GM21723 (cell line): ENCODE measurements at regions not wholly inside any gene's neighbourhood (a gene's known extent, or its start where the extent isn't known, plus 50 kb on each side); places are given as distances from the start of the nearest gene placed in this dataset.

ENCODE experiments used
- ATAC-seq: cut with Tn5 transposase; IDR thresholded peaks from one replicate; pipeline ENCODE4 v1.9.1; 2021; ENCODE audit warnings: mild to moderate bottlenecking, moderate library complexity; ENCODE audit not compliant: unreplicated experiment

DNA sequence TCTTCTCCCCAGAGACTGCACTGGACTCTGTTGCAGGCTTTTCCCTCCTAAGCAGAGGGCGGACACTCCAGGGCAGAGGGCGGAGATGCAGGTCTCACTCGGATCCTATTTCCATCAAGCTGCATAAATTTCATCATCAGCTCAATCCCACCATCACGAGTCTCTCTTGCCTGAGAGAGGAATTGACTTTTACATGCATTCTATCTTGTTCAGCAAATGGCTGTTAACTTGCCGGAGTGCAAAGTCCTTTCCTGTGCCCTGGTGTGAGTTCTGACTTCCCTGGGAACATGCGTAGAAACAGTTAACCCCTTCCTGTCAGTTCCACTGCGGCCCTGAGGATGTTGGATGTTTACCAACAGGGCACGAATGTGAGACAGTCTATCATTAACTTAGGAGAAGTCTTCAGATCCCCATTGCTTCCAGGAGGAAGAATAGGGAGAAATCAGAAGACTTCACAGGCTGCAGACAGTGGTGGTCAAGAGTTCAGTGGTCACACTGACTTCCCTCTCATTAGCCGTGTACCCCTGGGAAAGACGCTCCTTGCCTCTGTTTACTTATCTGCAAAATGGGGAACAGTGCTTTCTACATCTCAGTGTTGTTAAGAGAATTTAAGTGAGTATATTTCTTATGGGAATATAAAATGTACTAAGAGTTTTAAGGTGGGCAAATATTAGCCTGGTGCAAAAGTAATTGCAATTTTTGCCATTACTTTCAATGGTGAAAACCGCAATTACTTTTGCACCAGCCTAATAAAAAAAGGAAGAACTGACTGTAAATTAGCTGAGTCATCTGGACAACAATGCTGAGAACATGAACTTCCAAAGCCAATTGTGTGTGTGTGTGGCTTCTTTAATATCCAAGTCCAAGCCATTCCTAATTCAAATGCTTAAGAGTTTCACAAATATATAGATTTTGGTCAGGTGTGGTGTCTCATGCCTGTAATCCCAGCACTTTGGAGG, 248.0 kb downstream of the DRD1 start:
- no peak for ATAC-seq

DNA sequence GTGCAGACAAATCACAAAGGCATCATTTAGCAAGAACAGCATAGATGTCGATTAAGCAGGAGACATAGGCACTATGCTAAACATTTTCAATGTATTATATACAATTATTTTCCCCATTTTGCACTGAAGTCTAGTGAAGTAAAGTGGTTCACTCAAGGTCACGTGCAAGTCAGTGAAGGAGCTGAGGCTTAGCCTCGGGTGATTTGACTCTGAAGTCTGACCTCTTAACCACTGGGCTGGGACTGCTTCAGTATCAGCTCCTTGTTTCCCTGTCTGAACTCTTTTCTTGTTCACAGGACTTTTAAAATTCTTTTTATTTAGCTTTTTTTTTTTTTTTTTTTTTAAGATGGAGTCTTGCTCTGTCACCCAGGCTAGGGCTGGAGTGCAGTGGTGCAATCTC, 262.7 kb downstream of the DRD1 start:
- ATAC-seq = no peak

DNA sequence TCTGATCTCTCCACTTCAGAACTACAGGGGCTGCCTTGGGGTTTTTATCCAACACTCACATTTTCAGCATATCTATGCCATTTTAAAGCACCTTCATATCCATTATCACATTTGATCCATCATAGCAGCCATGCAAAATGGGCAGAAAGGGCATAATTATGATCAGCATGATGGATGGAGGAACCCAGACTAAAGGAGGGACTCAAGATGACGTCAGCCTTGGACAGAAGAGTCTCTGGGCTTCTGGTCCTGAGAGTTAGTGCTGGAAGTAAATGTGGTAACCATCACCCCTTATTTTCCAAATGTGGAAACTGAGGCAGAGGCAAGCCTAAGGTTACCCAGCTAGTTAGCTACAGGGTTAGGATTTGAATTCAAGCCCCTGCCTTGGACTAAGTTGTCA, 273.1 kb downstream of the DRD1 start:
- no peak for ATAC-seq

DNA sequence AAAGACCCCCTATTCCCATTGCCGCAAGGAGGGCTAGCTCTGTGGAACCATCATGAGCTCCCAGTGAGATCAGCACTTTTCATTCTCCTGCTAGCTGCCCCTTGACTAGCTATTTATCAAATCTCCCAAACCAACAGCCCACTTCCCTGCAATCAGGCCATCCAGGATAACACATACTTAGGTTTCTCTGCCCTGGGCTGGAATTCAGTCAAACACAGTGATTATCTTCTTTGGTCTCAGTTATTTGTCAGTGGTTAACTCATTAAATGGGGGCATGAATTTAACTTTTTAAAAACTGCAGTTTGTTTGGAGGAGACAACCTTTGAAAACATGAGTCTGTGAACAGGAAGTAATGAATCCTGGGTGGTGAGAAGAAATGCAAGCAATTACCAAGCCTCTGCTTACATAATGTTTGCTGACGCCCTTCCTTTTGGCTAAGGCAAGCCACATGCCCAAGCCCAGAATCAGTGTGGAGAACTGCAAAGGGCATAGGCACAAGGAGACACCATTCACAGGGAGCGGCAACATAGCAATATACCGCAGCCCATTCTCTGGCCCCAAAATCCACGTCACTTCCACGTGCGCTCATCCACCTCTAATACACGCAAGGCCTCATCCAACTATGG, 275.0 kb downstream of the DRD1 start:
- no peak for ATAC-seq

DNA sequence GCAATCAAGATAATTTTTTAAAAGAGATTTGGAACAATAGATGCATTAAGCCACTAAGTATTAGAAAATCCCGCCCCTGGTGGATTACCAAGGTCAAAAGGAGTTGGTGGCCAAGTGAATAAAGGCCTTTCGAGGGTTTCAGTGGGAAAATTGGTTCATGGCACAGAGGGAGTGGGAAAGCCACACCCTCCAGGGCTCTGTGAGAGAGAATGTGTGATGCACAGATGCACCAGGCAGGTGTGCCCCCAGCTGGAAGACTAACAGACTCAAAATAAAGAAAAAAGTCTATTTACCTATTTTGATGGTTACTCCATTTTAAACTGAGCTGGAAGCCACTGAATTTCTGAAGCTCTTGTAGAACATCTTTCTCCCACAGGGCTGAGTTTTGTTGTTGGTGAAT, 278.0 kb downstream of the DRD1 start:
- no peak for ATAC-seq

DNA sequence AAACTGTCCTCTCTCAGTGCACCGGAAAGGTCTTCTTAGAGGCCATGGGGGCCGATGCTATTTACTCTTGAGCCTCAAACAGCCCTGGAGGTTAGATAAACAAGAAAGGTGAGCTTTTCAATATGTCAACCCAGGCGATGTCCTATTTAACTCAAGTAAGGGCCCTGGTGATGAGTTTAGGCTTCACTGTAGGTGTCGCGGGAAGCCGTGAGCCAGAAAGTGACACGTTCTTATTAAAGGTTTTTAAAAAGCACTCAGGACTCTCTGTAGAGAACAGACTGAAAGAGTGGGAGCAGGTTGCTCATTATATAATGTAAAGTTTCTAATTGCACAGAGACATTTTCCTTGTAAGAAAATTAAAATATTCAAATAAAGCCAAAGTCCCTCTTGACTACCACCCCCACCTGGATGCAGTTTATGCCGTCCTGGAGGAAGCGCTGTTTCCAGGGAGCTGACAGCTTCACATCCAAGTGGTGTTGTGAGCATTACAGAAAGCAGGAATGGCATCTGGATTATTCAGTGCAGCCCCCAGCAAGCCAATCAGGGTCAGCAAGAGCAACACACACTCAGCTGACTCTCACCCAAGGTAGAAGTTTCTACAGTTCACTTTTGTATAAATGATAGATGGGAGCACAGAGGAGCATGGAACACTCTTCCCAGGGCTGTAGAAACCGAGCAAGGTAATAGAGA, 280.3 kb downstream of the DRD1 start:
- ATAC-seq = no peak

DNA sequence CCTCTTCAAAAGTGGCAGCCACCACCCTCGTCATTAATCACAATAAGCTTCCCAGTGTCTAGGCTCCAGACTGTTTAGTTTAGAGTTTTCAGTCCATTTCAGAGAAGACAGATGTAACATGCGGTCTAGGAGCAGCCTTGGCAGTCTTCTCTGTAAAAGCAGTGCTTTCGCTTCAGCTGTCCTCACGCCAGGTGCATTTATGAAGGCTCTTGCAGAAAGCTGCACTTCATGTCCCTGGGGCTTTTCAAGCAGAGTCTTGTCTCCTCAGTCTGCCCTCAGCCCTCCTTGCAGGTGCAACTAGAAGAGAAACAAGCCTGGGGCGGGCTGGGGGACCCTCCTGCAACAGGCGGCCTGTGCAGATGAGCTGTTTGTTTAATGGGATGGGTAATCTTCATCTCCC, 281.9 kb downstream of the DRD1 start:
- no peak for ATAC-seq

DNA sequence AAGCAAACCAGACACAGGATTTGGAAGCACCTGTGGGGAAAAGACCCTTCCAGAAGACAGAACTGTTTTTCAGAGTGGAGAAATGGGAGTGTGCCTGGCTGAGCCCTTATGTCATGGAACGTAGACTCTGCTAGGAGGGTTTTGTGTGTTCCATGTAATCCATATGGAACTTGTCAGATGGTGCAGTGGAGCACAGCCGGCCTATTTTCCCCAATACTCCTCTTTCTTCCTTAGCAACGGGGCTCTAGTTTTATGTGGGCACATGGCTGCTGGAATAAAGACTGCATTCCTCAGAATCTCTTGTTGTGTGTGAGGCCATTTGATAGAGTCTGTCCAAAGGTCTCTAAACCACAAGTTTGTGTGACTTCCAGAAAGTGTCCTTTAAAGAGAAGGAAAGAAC, 284.0 kb downstream of the DRD1 start:
- ATAC-seq = no peak

DNA sequence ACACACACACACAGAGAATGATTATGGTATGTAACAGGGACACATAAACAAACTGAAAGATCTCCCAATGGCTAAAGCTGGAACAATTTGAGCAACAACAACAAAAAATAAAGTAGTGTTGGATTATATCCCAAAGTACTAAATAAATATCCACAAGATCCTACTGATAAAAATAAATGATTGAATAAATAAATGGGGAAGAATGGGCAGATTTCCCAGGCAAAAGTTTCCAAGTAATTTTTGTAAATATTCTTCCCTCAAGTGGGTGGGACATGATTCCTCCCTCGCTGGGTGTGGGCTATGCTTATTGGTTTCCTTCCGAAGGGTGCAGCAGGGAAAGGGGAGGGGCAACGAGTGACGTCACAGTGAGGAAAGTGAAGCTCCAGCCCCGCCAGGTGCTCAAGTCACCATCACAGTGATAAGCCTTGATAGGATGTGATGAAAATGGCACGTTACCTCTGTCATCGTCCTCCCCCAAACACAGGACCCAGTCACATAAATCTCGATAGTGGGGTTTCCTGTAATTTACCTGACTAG, 295.3 kb downstream of the DRD1 start:
- ATAC-seq = no peak

DNA sequence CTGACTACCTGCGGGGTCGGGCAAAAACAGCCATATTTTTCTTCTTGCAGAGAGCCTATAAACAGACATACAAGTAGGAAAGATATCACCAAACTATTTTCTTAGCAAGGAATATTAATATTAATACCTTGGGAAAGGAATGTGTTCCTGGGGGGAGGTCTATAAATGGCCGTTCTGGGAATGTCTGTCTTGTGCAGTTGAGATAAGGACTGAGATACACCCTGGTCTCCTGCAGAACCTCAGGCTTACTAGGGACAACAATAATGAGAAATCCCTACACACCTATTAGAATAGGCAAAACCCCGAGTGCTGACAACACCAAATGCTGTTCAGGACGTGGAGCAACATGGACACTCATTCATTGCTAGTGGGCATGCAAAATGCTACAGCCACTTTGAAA, 297.2 kb downstream of the DRD1 start:
- ATAC-seq = no peak

DNA sequence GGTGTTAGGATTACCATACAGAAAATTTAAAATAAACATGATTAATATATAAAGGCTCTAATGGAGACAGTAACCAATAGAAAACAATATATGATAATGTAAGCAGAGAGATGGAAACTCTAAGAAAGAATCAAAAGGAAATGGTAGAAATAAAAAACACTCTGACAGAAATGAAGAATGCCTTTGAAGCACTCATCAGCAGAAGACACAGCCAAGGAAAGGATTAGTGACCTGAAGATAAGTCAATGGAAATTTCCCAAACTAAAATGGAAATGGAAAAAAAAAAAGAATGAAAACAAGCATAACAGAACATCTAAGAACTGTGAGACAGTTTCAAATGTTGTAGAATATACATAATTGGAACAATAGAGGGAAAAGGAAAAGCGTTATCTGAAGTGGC, 302.6 kb downstream of the DRD1 start:
- no peak for ATAC-seq

DNA sequence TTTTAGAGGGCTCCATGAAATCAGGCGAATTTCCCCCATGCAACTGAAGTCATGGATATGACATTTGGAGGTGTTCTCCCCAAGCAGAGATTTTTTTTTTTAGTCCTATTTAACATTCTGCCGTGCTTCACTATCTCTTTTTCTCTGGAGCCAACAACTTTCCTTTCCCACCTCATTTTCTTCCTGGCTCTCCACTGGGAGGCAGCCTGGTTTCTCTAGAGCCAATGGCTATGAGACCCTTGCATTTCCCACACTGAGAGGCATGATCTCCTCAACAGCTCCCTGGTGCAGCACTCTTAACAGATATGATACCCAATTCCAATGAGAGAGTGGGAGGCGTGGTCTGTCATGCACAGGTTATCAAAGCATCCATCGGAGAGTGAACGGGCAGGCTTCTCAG, 310.8 kb downstream of the DRD1 start:
- no peak for ATAC-seq

DNA sequence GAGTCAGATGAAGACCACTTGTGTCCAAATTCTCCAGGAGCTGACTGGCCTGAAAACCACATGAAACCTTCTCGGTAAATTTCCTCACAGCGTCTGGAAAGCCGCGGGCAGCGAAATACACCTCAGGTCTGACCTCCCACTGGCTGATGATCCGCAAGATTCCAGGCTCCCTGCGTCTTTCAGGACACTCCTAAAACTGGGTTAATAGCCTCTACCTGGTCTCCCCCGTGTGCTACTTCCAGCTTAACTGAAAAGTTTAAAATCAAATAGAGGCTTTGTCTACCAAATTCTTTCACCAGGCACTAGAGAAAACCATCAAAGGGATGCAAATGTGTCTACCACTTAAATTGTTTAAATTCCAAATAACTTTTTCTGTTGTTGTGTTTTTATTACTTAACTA, 312.6 kb downstream of the DRD1 start:
- no peak for ATAC-seq

DNA sequence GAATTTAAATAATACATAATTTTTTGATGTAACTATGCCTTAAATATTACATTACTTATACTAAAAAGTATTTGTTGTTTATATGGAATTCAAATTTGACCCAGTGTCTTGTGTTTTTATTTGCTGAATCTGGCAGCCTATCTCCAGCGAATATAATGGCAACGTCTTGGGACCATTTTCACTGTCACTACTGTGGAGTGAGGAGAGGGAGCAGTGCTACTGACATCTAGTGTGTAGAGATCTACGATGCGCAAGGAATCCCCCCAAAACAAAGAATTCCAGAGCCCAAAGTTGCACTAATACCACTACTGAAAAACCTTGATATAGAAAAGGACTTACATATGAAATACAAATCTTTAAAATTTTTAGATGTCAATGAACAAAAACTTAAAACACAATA, 314.4 kb downstream of the DRD1 start:
- no peak for ATAC-seq

DNA sequence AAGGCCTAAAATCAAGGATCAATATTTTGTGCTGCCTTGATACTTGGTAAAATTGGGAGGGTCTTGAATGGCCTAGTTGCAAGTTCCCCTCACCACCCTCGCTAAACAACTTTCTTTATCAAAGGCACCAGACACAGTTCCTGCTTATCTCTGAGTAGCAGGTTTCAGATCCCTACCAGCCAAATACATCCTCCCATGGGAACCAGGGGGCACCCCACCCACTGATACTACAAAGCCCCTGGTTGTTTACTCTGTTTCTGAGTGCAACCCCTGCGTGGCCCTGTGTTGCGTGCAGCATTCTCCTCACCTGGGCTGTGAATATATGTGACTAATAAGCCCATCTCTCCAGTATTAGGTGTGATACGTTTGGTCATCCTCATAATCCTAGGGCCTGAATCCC, 314.9 kb downstream of the DRD1 start:
- no peak for ATAC-seq

DNA sequence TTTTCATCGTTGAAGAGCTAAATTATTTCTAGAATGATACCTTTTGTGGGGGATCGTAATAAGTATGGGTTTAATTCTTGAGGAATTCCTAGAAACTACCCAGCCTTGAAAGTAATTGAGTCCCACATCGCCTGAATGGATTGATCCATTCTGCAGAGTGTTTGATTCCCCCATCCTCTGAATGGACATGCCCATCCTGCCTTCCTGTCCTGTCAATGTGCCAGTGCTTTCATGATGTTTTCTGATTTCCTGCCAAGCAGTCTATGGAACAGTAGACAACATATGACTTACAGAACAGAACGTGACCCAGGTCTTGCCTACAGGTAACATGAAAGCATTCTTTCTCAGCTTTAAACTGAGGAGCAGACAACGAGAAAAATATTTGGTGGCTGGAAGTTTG, 319.2 kb downstream of the DRD1 start:
- ATAC-seq = no peak

DNA sequence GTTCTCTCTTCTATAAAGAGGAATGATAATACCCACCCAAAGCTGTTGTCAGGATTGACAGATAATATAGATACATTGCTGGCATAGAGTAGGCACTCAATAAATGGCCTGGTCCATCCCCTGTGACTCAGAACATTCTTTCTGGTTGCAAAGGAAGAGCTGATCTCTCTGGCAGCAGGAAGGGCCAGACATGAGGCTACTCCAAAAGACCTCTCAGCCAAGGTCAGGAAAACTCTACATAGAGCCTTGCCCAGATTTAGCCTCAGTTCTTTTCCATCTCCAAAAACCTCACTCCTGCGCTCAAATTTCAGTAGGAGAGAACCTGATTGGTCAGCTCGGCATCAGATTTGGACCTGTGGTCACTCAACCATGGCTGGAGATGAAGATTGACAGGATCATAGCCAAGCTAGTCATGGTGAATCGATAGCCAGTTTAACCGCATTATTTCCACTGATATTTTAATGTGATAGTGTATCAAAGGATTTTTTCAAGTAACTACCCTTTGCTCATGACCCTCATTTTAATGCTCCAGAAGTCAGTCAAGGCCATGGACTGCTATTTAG, 319.6 kb downstream of the DRD1 start:
- no peak for ATAC-seq

DNA sequence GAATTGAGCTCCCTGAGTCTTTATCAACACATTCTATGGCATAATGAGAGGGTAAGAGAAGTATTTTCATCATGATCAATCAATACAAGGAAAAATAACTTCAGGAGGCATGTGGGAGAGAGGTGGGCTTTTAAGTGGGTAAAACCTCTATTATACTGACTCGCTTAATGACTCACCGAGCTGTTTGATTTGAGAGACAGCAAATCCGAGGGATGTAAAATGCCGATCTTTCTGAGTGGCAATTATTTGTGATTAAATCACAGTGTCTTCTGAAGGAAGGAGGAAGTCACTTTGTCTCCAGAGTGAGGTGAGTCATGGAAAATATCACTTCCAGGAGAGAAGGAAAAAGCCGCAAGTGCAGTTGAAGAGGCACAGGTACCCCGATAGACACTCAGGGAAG, 320.4 kb downstream of the DRD1 start:
- ATAC-seq = no peak

DNA sequence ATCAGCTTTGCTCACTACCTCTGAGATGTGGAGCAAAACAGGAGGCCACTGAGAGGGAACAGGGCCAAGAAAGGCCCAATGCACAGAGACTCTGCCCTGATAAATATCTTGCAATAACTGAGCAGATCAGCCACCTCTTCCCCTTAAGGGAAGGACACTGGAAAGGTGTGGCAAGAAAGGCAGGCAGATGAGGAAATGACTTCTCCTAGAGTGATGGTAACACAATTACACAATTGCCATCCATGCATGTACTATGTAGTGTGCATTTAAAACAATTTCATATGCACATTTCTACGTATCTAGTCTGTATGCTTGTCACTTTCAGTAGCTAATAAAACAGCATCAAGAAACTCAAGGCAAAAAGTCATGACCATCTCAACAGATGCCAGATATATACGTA, 322.5 kb downstream of the DRD1 start:
- no peak for ATAC-seq

DNA sequence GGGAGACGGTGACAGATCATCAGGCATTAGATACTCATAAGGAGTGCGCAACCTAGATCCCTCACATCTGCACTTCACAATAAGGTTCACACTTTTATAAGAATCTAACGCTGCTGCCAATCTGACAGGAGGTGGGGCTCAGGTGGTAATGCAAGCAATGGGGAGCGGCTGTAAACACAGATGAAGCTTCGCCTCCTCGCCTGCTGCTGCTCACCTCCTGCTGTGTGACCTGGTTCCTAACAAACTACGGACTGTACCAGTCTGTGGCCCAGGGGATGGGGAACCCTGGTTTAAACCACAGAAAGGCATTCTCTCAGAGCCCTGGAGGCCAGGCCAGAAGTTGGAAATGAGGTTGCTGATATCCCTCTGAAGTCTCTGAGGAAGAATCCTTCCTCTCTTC, 323.6 kb downstream of the DRD1 start:
- ATAC-seq = no peak

DNA sequence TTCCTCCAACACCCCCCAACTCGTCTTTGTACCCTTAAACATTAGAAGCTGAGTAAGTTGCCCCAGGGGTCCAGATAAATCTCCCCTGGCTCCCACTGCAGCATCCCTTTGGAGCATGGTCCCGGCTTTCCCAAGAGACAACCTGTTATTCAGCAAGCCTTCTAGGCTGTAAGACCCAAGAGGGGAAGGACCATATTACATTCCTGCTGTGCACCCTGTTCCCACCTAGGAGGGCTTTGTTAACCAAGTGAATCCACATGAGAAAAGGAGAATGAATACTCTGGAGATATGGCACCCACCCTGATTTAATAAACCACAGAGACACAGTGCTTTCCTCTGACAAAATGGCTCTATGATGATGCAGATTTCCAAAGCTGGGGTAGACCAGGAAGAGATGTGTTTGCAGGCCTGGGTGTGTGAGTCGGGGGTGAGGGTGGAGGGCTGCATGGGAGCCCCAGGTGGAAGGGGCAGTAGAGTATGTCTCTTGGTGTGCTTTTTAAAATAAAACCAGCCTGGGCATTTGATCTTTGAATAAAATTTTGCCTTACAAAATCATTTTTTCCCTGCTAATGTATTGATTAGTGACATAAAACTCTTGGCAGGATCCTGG, 325.2 kb downstream of the DRD1 start:
- no peak for ATAC-seq
